ENCODE measurements at regions not wholly inside any gene's neighbourhood (a gene's known extent, or its start where the extent isn't known, plus 50 kb on each side); places are given as distances from the start of the nearest gene placed in this dataset.

- H3K4me3 ChIP-seq = no peak overlapping the region
- no peak overlapping the region for H3K27ac ChIP-seq
- H3K27me3 ChIP-seq (ENCODE audit: low read depth) = no peaks in the 10 kb centered on the region
- ATAC-seq (no peak), DNase-seq (no peak)
- H3K4me1 ChIP-seq = peaks cover 10% of the 10 kb centered on the region
- no peak for TF ChIP-seq CTCF (IDR thresholded peaks at IDR 0.05)
- no peaks in the 10 kb centered on the region for H3K9me3 ChIP-seq
- intact Hi-C loops (cut with DNase I) = no loop called here
- no peaks in the 10 kb centered on the region for H3K36me3 ChIP-seq
Measured at GRCh38 chr9:89752154-89752553, 147.3 kb downstream of the GADD45G start.

- ATAC-seq (no peak), DNase-seq (no peak)
- Histone ChIP-seq H3K27ac (no peak overlapping the region), H3K27me3 (ENCODE audit: low read depth) (no peaks in the 10 kb centered on the region), H3K4me3 (no peak overlapping the region), H3K9me3 (no peaks in the 10 kb centered on the region), H3K36me3 (no peaks in the 10 kb centered on the region), H3K4me1 (no peaks in the 10 kb centered on the region)
- TF ChIP-seq CTCF (IDR thresholded peaks at IDR 0.05) = no peak
- intact Hi-C loops (cut with DNase I) = no loop called here
Measured at GRCh38 chr9:89753472-89754055, 148.8 kb downstream of the GADD45G start.

GRCh38 chr9:89754193-89754592, 149.4 kb downstream of the GADD45G start:
- no peak for DNase-seq
- intact Hi-C loops (cut with DNase I) = no loop called here

GRCh38 chr9:89755821-89756220, 151.0 kb downstream of the GADD45G start:
- Histone ChIP-seq H3K36me3 (no peaks in the 10 kb centered on the region), H3K27ac (no peak overlapping the region), H3K4me1 (no peaks in the 10 kb centered on the region), H3K9me3 (no peaks in the 10 kb centered on the region), H3K27me3 (ENCODE audit: low read depth) (no peaks in the 10 kb centered on the region), H3K4me3 (no peak overlapping the region)
- intact Hi-C loops (cut with DNase I) = no loop called here
- DNase-seq (no peak), ATAC-seq (no peak)
- no peak for TF ChIP-seq CTCF (IDR thresholded peaks at IDR 0.05)

More at GRCh38 chr9:89754193-89754592, 149.4 kb downstream of the GADD45G start:
- Histone ChIP-seq H3K4me3 (no peak overlapping the region), H3K4me1 (no peaks in the 10 kb centered on the region), H3K27me3 (ENCODE audit: low read depth) (no peaks in the 10 kb centered on the region), H3K36me3 (no peaks in the 10 kb centered on the region), H3K9me3 (no peaks in the 10 kb centered on the region), H3K27ac (no peak overlapping the region)
- TF ChIP-seq CTCF (IDR thresholded peaks at IDR 0.05) = no peak
- ATAC-seq = no peak

- no peak overlapping the region for H3K27ac ChIP-seq
- TF ChIP-seq CTCF (IDR thresholded peaks at IDR 0.05) = no peak
- intact Hi-C loops (cut with DNase I) = no loop called here
- H3K36me3 ChIP-seq = no peaks in the 10 kb centered on the region
- ATAC-seq (peak; percentile 36 to 42), DNase-seq (no peak)
- H3K4me1 ChIP-seq = no peaks in the 10 kb centered on the region
- H3K27me3 ChIP-seq (ENCODE audit: low read depth) = no peaks in the 10 kb centered on the region
- H3K9me3 ChIP-seq = no peaks in the 10 kb centered on the region
- H3K4me3 ChIP-seq = no peak overlapping the region
Measured at GRCh38 chr9:89756891-89757537, 152.2 kb downstream of the GADD45G start.

All from lower lobe of right lung (tissue), 2 donors.